Fibroblast of skin of right biceps (primary cell): ENCODE measurements at regions not wholly inside any gene's neighbourhood (a gene's known extent, or its start where the extent isn't known, plus 50 kb on each side); places are given as distances from the start of the nearest gene placed in this dataset.
A peak's percentile ranks its signal among the peaks of the same experiment; 100 is the strongest.

Source experiments
- DNase-seq: peaks from one replicate; pipeline ENCODE4 v3.0.0-alpha.2; 2013

GRCh38 chr18:33517950-33518349 lies 60.1 kb upstream of the ASXL3 start:
- no peak for DNase-seq

- DNase-seq = no peak
Observed at GRCh38 chr18:33513027-33513426, 65.0 kb upstream of the ASXL3 start.

- DNase-seq = no peak
Observed at GRCh38 chr18:33507019-33507418, 66.5 kb upstream of the CCDC178 start.

- no peak for DNase-seq
Observed at GRCh38 chr18:33505798-33506197, 65.3 kb upstream of the CCDC178 start.

GRCh38 chr18:33505297-33505696 lies 64.8 kb upstream of the CCDC178 start:
- no peak for DNase-seq

- DNase-seq = peak; percentile 47
Observed at GRCh38 chr18:33495278-33495677, 54.8 kb upstream of the CCDC178 start.
